ENCODE measurements at regions not wholly inside any gene's neighbourhood (a gene's known extent, or its start where the extent isn't known, plus 50 kb on each side); places are given as distances from the start of the nearest gene placed in this dataset.

DNA sequence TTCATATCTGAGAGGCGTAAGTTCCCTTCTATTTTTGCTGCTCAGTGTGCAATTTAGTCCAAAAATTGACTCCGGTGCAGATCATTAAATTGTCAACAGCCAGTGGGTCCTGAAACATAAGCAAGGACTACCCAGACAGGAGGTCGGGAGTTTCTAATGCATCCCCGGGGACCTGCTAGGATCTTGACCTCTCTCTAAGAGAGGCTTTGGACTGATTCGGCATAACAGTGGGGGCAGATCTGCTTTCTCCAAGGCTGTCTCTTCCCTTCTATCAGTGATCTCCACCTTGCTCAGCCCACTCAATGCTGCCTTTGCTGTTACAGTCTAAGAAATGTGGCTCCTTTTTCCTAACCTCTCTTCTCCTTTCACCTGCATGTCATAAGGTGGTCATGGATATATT lies 199.1 kb upstream of the NRP1 start:
- Histone ChIP-seq H3K27me3 (replicated peaks) (no peaks in the 10 kb centered on the region), H3K4me1 (replicated peaks) (peaks cover 27% of the 10 kb centered on the region), H3K27ac (no peak overlapping the region), H3K36me3 (no peaks in the 10 kb centered on the region), H3K4me3 (no peak overlapping the region), H3K9me3 (replicated peaks) (no peaks in the 10 kb centered on the region)
- no peak for DNase-seq (ENCODE audit: low read depth in 1 of 2, low spot score in 2 of 2)

DNA sequence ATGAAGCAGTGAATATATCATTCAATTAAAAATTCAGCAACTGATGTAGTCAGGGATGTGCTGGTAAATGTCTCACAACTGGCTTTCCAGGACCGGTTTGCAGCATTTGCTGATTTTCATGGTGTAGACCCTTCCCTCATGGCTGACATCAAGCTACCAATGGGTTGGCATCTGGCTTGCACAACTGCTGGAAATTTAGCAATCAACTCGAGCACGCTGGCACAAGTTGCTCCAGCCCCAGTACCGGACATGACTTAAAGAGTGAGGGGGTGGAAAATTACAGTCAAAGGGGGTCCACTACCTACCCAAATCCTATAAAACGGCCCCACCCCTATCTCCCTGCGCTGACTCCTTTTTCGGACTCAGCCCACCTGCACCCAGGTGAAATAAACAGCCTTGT lies 198.4 kb upstream of the NRP1 start:
- H3K4me3 ChIP-seq = no peak overlapping the region
- H3K9me3 ChIP-seq (replicated peaks) = no peaks in the 10 kb centered on the region
- H3K4me1 ChIP-seq (replicated peaks) = peaks cover 20% of the 10 kb centered on the region
- H3K27ac ChIP-seq = no peak overlapping the region
- DNase-seq (ENCODE audit: low read depth in 1 of 2, low spot score in 2 of 2) = no peak
- H3K36me3 ChIP-seq = no peaks in the 10 kb centered on the region
- no peaks in the 10 kb centered on the region for H3K27me3 ChIP-seq (replicated peaks)

DNA sequence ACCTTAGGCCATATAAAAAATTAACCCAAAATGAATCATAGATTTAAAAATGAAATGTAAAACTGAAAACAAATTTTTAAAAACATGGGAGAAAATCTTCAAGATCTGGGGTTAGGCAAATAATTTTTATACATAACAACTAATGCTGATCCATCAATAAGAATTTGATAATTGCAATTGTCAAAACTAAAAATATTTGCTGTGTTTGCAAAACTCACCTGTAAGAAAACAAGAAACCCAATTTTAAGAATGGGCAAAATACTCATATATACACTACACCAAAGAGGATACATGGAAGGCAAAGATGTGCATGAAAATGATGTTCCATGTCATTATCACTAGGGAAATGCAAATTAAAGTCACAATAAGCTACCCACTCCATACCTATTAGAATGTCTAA lies 194.8 kb upstream of the NRP1 start:
- Histone ChIP-seq H3K4me1 (replicated peaks) (peaks cover 15% of the 10 kb centered on the region), H3K27ac (no peak overlapping the region), H3K9me3 (replicated peaks) (no peaks in the 10 kb centered on the region), H3K27me3 (replicated peaks) (no peaks in the 10 kb centered on the region), H3K4me3 (no peak overlapping the region), H3K36me3 (no peaks in the 10 kb centered on the region)
- no peak for DNase-seq (ENCODE audit: low read depth in 1 of 2, low spot score in 2 of 2)

DNA sequence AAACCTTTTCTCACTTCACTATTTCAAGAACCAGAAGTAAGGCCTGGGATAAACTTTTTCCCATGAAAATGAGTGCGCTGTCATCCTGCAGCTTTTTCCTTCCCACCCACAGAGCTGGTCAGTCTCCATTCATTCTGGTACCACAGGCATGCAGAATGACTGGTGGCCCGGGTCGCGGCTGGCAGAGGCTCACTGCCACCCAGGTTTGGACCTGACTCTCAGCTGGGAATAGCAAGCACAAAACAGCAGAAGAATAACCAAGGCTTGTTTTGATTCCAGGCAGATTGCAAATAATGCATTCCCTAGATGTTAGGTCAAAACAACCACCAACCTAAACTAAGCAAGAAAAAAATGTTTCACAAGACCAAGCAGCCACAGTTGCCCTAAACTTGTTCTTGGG lies 190.5 kb upstream of the NRP1 start:
- Histone ChIP-seq H3K36me3 (no peaks in the 10 kb centered on the region; the same call in 1 of the 2 replicates), H3K27ac (peak overlapping the region; percentile 98), H3K9me3 (replicated peaks) (no peaks in the 10 kb centered on the region), H3K4me3 (no peak overlapping the region), H3K4me1 (replicated peaks) (peaks cover 40% of the 10 kb centered on the region), H3K27me3 (replicated peaks) (no peaks in the 10 kb centered on the region)
- peak; percentile 98 for DNase-seq (ENCODE audit: low read depth in 1 of 2, low spot score in 2 of 2)

DNA sequence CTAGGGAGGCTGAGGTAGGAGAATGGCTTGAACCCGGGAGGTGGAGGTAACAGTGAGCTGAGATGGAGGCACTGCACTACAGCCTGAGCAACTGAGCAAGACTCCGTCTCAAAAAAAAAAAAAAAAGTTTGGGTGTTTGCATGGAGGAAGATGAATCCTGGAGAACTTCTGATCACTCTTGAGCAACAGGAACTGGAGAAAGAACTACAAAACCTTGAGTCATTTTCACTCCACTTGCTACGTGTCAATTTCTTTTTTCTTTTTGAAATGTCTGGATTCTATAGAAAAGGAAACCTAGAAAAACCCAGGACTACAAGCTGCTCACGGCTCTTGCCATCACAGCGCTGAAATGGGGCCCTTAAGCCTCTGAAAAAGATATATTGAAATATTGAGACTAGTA lies 189.6 kb upstream of the NRP1 start:
- peak in 1 of 2 experiments; percentile 49 for DNase-seq (ENCODE audit: low read depth in 1 of 2, low spot score in 2 of 2)
- Histone ChIP-seq H3K4me3 (no peak overlapping the region), H3K36me3 (no peaks in the 10 kb centered on the region; the same call in 1 of the 2 replicates), H3K27ac (peak overlapping the region; percentile 98), H3K27me3 (replicated peaks) (no peaks in the 10 kb centered on the region), H3K9me3 (replicated peaks) (no peaks in the 10 kb centered on the region), H3K4me1 (replicated peaks) (peaks cover 40% of the 10 kb centered on the region)

DNA sequence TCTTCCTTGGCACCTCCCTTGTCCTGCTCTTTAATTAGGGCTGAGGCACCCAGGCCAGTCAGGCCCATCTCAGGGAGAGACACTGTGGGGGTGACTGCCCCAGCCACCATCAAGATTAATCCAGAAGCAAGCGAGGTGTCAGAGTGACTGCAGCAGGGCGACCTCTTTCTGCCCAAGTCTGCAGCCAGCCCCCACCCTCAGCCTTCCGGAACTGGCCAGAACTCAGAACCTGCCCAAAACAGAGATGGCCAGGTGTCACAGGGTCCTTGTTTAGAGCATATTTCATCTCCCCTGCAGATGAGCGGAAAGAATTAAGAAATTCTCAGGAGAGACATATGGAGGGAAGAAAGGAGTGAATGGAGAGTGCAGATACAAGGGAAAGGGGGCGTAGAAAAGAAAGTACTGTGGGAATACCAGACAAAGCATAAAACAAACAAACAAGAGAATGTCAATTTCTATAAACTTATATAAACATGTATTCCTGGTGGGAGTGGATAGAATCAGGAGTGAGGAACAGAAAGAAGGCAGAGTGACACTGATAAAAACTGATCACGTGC lies 188.8 kb upstream of the NRP1 start:
- peak in 1 of 2 experiments; percentile 60 for DNase-seq (ENCODE audit: low read depth in 1 of 2, low spot score in 2 of 2)
- peaks cover 40% of the 10 kb centered on the region for H3K4me1 ChIP-seq (replicated peaks)
- no peaks in the 10 kb centered on the region for H3K27me3 ChIP-seq (replicated peaks)
- H3K27ac ChIP-seq = peak overlapping the region; percentile 98
- H3K9me3 ChIP-seq (replicated peaks) = no peaks in the 10 kb centered on the region
- H3K36me3 ChIP-seq = no peaks in the 10 kb centered on the region; the same call in 1 of the 2 replicates
- no peak overlapping the region for H3K4me3 ChIP-seq

DNA sequence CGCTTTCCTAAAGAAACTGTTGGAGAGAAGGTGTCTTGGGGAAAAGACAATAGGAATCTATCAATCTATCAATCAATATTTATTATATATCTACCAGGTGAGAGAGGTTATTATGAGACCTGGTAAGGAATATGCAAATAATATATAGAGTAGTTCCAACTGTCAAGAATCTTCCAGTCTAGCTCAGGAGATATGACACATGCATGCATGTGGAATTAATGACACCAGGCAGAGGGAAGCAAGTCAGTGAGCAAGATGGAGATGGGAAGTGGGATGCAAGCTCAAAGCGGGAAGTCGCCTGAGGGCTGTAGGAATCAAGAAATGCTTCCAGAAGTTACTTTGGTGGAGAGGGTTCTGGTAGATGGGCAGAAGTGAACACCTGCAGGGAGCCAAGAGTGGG lies 187.4 kb upstream of the NRP1 start:
- no peak for DNase-seq (ENCODE audit: low read depth in 1 of 2, low spot score in 2 of 2)
- no peak overlapping the region for H3K4me3 ChIP-seq
- H3K27ac ChIP-seq = no peak overlapping the region
- H3K36me3 ChIP-seq = no peaks in the 10 kb centered on the region; the same call in 1 of the 2 replicates
- no peaks in the 10 kb centered on the region for H3K27me3 ChIP-seq (replicated peaks)
- peaks cover 40% of the 10 kb centered on the region for H3K4me1 ChIP-seq (replicated peaks)
- H3K9me3 ChIP-seq (replicated peaks) = no peaks in the 10 kb centered on the region

DNA sequence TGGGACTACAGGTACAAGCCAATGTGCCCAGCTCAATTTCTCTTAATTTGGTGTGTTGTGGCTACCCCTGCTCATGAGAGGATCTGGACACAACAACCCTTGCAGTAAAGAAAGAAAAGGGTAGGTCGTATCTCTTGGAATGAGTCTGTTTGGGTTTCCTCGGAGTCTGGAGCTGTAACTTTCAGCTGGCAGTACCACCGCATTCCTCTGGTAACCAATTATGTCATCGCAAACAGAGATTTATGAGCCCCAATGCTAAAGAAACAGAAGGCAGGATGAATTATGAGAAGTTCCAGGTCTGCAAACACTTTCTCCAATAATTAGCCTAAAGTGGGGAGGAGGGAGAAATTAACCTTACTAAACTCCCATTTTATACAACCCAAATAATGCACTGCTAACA lies 186.6 kb upstream of the NRP1 start:
- H3K27me3 ChIP-seq (replicated peaks) = no peaks in the 10 kb centered on the region
- H3K36me3 ChIP-seq = no peaks in the 10 kb centered on the region; the same call in 1 of the 2 replicates
- H3K4me1 ChIP-seq (replicated peaks) = peaks cover 40% of the 10 kb centered on the region
- H3K27ac ChIP-seq = no peak overlapping the region
- peak in 1 of 2 experiments; percentile 38 for DNase-seq (ENCODE audit: low read depth in 1 of 2, low spot score in 2 of 2)
- H3K9me3 ChIP-seq (replicated peaks) = no peaks in the 10 kb centered on the region
- H3K4me3 ChIP-seq = no peak overlapping the region

DNA sequence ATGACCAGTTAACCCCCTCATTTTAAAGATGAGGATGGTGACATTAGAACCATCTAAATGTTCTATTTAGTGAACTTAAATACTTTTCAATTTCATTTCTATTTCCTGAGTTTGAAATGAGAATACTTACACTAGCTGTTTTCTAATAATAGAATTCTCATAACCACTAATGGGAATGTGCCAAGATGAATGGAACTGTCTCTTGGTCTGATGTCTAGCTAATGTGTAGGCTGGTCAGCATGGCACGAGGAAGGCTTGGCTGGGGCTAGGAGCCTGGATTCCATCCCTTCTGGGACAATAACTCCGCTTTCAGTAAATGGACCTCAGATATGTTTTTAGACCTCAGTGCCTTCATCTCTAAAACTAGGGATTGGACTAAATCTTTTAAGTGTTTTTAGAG lies 185.8 kb upstream of the NRP1 start:
- no peaks in the 10 kb centered on the region; the same call in 1 of the 2 replicates for H3K36me3 ChIP-seq
- no peaks in the 10 kb centered on the region for H3K27me3 ChIP-seq (replicated peaks)
- DNase-seq (ENCODE audit: low read depth in 1 of 2, low spot score in 2 of 2) = no peak
- H3K4me1 ChIP-seq (replicated peaks) = peaks cover 31% of the 10 kb centered on the region
- H3K27ac ChIP-seq = no peak overlapping the region
- no peaks in the 10 kb centered on the region for H3K9me3 ChIP-seq (replicated peaks)
- no peak overlapping the region for H3K4me3 ChIP-seq

DNA sequence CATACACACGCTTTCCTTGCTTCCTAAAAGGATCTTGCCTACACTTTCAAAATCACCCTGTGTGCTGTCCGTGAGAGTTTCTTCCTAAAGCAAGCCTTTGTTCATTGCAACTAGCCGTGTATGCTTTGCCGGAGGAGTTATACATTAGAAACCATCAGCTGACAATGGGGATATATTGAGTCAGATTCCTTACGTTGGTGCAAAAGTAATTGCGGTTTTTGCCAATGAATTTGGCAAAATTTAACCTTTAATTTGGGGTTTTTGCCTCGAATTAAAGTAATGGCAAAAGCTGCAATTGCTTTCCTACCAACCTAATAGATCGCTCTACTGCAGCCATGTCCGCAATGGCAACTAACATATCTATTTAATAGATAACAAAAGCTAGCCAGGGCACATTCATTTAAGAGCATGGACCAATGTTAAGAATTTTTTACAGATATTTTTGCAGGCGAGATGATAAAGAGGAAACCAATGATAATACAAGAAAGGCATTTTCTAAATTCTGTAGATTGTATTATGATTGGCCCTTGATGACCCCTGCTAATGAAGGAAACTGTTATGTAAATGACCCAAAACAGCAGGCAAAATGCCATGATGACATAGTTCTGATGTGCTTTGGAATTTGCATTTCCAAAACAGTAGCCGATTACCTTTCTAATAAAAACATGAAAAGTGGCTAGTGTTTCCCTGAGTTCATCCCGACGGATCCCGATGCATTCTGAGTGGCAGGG lies 184.8 kb upstream of the NRP1 start:
- DNase-seq (ENCODE audit: low read depth in 1 of 2, low spot score in 2 of 2) = no peak
- Histone ChIP-seq H3K36me3 (no peaks in the 10 kb centered on the region; the same call in 1 of the 2 replicates), H3K4me1 (replicated peaks) (peaks cover 25% of the 10 kb centered on the region)

DNA sequence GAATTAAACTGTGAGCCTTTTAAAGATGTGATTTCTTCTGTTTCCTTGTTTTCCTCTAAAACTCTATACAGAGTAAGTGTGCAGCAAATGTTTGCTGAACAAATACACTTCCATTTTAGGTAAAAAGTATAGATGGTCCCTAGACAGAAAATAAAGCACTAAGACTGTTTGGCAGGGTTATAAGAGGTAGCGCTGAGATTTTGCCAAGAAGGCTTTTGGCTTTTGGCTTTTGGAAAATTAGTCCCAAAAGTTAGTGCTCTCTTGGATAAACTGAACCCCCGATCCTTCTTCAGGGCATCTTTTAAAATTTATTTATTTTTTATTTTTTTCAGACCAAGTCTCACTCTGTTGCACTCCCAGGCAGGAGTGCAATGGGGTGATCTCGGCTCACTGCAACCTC lies 175.7 kb upstream of the NRP1 start:
- Histone ChIP-seq H3K9me3 (replicated peaks) (no peaks in the 10 kb centered on the region), H3K27me3 (replicated peaks) (no peaks in the 10 kb centered on the region), H3K4me3 (no peak overlapping the region), H3K36me3 (no peaks in the 10 kb centered on the region), H3K4me1 (replicated peaks) (peaks cover 25% of the 10 kb centered on the region), H3K27ac (peak overlapping the region; percentile 81)
- DNase-seq (ENCODE audit: low read depth in 1 of 2, low spot score in 2 of 2) = no peak

More for the DNA sequence above, 184.8 kb upstream of the NRP1 start:
- H3K9me3 ChIP-seq (replicated peaks) = no peaks in the 10 kb centered on the region
- H3K4me3 ChIP-seq = no peak overlapping the region
- H3K27me3 ChIP-seq (replicated peaks) = no peaks in the 10 kb centered on the region
- no peak overlapping the region for H3K27ac ChIP-seq

DNA sequence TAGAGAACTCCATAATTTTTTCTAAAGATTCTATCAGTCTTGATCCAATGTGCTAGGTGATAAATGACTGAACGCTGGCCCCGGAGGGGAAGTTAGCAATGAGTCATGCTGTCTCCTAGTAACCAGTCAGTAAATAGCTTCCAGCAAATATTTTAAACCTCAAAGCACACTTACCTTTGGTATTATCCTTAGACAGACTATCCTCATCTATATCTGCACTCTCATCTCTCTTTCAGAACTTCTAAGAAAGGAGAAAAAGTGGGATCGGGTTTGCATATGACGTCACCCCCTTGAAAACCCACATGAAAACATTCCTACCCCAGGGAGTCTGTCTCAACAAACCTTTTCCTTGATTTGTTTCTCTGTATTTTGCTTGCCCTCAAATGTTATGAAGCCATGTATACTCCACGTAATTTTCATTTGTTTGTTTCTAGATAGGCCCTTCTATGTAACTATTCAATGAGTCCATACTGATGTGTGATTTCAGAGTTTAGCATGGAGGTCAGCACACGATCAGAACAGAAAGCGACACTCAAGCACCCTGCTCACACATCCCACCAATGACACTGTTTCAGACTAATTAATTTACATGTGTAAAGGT lies 174.9 kb upstream of the NRP1 start:
- no peak overlapping the region for H3K4me3 ChIP-seq
- H3K9me3 ChIP-seq (replicated peaks) = no peaks in the 10 kb centered on the region
- no peaks in the 10 kb centered on the region for H3K27me3 ChIP-seq (replicated peaks)
- DNase-seq (ENCODE audit: low read depth in 1 of 2, low spot score in 2 of 2) = peak; percentile 76 to 90
- H3K27ac ChIP-seq = peak overlapping the region; percentile 81
- H3K4me1 ChIP-seq (replicated peaks) = peaks cover 25% of the 10 kb centered on the region
- H3K36me3 ChIP-seq = no peaks in the 10 kb centered on the region

DNA sequence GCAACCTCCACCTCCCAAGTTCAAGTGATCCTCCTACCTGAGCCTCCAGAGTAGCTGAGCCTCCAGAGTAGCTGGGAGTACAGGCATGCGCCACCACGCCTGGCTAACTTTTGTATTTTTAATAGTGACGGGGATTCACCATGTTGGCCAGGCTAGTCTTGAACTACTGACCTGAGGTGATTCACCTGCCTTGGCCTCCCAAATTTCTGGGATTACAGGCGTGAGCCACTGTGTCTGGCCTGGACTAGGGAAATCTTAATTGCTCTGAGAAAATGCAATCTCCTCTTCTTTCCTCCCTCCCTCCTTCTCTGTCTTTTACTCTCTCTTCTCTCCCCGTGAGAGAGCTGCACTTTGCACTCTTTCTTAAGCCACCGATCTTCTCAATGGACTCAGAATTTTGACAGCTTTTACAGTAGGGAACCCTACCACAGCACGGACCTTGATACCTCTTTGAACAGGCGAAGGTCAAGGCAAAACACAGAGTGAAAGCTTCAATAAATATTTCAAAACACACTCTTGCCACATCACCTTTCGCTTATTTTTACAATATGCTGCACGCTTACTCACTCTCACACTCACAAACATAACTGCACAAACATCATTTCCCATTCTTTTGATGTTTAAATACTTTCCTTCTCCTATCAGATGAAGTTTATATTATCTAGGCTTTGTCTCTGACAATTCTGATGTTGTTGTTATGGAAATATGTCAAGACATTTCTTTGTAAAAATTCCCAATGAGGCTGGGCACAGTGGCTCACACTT lies 173.4 kb upstream of the NRP1 start:
- Histone ChIP-seq H3K27ac (peak overlapping the region; percentile 7; the same call in 1 of the 2 replicates), H3K36me3 (no peaks in the 10 kb centered on the region), H3K9me3 (replicated peaks) (no peaks in the 10 kb centered on the region), H3K27me3 (replicated peaks) (no peaks in the 10 kb centered on the region), H3K4me3 (no peak overlapping the region), H3K4me1 (replicated peaks) (peaks cover 25% of the 10 kb centered on the region)
- peak in 1 of 2 experiments; percentile 20 for DNase-seq (ENCODE audit: low read depth in 1 of 2, low spot score in 2 of 2)

Data from SJSA1 (cell line).